ENCODE measurements at regions not wholly inside any gene's neighbourhood (a gene's known extent, or its start where the extent isn't known, plus 50 kb on each side); places are given as distances from the start of the nearest gene placed in this dataset.

GRCh38 chr6:14312587-14312986 lies 195.0 kb downstream of the CD83 start:
- peaks cover 16% of the 10 kb centered on the region for H3K4me1 ChIP-seq (ENCODE audit: control insufficient read depth, insufficient read depth, low read length)
- no CpG with 5 or more reads among the region's 6 CpGs for WGBS (ENCODE audit: insufficient coverage)

GRCh38 chr6:14313248-14313647 lies 195.7 kb downstream of the CD83 start:
- no peak overlapping the region for H3K4me3 ChIP-seq (ENCODE audit: low read depth, low read length)
- peaks cover 22% of the 10 kb centered on the region for H3K4me1 ChIP-seq (ENCODE audit: control insufficient read depth, insufficient read depth, low read length)
- DNase-seq (ENCODE audit: low read depth in 4 of 6, low spot score in 6 of 6), result no peak
- no peaks in the 10 kb centered on the region for H3K9me3 ChIP-seq (ENCODE audit: control insufficient read depth, insufficient read depth, low read length)
- H3K36me3 ChIP-seq (ENCODE audit: control insufficient read depth, insufficient read depth, low read length), result no peaks in the 10 kb centered on the region
- H3K27ac ChIP-seq (ENCODE audit: low read depth, low read length), result no peak overlapping the region
- WGBS (ENCODE audit: insufficient coverage), result 92% methylated on average over 2 of the region's 2 CpGs
- no peaks in the 10 kb centered on the region for H3K27me3 ChIP-seq (ENCODE audit: control insufficient read depth, insufficient read depth, low read length)

More at GRCh38 chr6:14312587-14312986, 195.0 kb downstream of the CD83 start:
- no peaks in the 10 kb centered on the region for H3K9me3 ChIP-seq (ENCODE audit: control insufficient read depth, insufficient read depth, low read length)
- no peak overlapping the region for H3K4me3 ChIP-seq (ENCODE audit: low read depth, low read length)
- H3K36me3 ChIP-seq (ENCODE audit: control insufficient read depth, insufficient read depth, low read length), result no peaks in the 10 kb centered on the region
- H3K27ac ChIP-seq (ENCODE audit: low read depth, low read length), result no peak overlapping the region
- peak in 2 of 6 donors; percentile 32 to 63 for DNase-seq (ENCODE audit: low read depth in 4 of 6, low spot score in 6 of 6)
- H3K27me3 ChIP-seq (ENCODE audit: control insufficient read depth, insufficient read depth, low read length), result no peaks in the 10 kb centered on the region

GRCh38 chr6:14315353-14315752 lies 197.8 kb downstream of the CD83 start:
- no peak for DNase-seq (ENCODE audit: low read depth in 4 of 6, low spot score in 6 of 6)
- no peak overlapping the region for H3K27ac ChIP-seq (ENCODE audit: low read depth, low read length)
- no peaks in the 10 kb centered on the region for H3K27me3 ChIP-seq (ENCODE audit: control insufficient read depth, insufficient read depth, low read length)
- H3K36me3 ChIP-seq (ENCODE audit: control insufficient read depth, insufficient read depth, low read length), result no peaks in the 10 kb centered on the region
- no peak overlapping the region for H3K4me3 ChIP-seq (ENCODE audit: low read depth, low read length)
- no peaks in the 10 kb centered on the region for H3K9me3 ChIP-seq (ENCODE audit: control insufficient read depth, insufficient read depth, low read length)
- peaks cover 31% of the 10 kb centered on the region for H3K4me1 ChIP-seq (ENCODE audit: control insufficient read depth, insufficient read depth, low read length)

- WGBS (ENCODE audit: insufficient coverage), result 50% methylated on average over 8 of the region's 10 CpGs
- Histone ChIP-seq H3K27me3 (ENCODE audit: control insufficient read depth, insufficient read depth, low read length) (no peaks in the 10 kb centered on the region), H3K4me1 (ENCODE audit: control insufficient read depth, insufficient read depth, low read length) (peaks cover 34% of the 10 kb centered on the region), H3K9me3 (ENCODE audit: control insufficient read depth, insufficient read depth, low read length) (no peaks in the 10 kb centered on the region), H3K4me3 (ENCODE audit: low read depth, low read length) (no peak overlapping the region), H3K27ac (ENCODE audit: low read depth, low read length) (peak overlapping the region; percentile 20), H3K36me3 (ENCODE audit: control insufficient read depth, insufficient read depth, low read length) (no peaks in the 10 kb centered on the region)
- peak in 4 of 6 donors; percentile 44 to 77 (median 60) for DNase-seq (ENCODE audit: low read depth in 4 of 6, low spot score in 6 of 6)
Observed at GRCh38 chr6:14316651-14317386, 199.2 kb downstream of the CD83 start.

- WGBS (ENCODE audit: insufficient coverage), result 18% methylated on average over 5 of the region's 6 CpGs
- H3K27ac ChIP-seq (ENCODE audit: low read depth, low read length), result peak overlapping the region; percentile 20
- peak in 2 of 6 donors; percentile 74 to 91 for DNase-seq (ENCODE audit: low read depth in 4 of 6, low spot score in 6 of 6)
Observed at GRCh38 chr6:14317387-14317970, 199.9 kb downstream of the CD83 start.

GRCh38 chr6:14320332-14320731 lies 202.8 kb downstream of the CD83 start:
- Histone ChIP-seq H3K36me3 (ENCODE audit: control insufficient read depth, insufficient read depth, low read length) (no peaks in the 10 kb centered on the region), H3K4me1 (ENCODE audit: control insufficient read depth, insufficient read depth, low read length) (peaks cover 39% of the 10 kb centered on the region), H3K9me3 (ENCODE audit: control insufficient read depth, insufficient read depth, low read length) (no peaks in the 10 kb centered on the region), H3K27ac (ENCODE audit: low read depth, low read length) (peak overlapping the region; percentile 70), H3K4me3 (ENCODE audit: low read depth, low read length) (no peak overlapping the region), H3K27me3 (ENCODE audit: control insufficient read depth, insufficient read depth, low read length) (no peaks in the 10 kb centered on the region)
- peak in 2 of 6 donors; percentile 67 to 84 for DNase-seq (ENCODE audit: low read depth in 4 of 6, low spot score in 6 of 6)
- WGBS (ENCODE audit: insufficient coverage), result 33% methylated on average over 1 of the region's 5 CpGs

More at GRCh38 chr6:14317387-14317970, 199.9 kb downstream of the CD83 start:
- Histone ChIP-seq H3K4me3 (ENCODE audit: low read depth, low read length) (no peak overlapping the region), H3K9me3 (ENCODE audit: control insufficient read depth, insufficient read depth, low read length) (no peaks in the 10 kb centered on the region), H3K27me3 (ENCODE audit: control insufficient read depth, insufficient read depth, low read length) (no peaks in the 10 kb centered on the region), H3K4me1 (ENCODE audit: control insufficient read depth, insufficient read depth, low read length) (peaks cover 34% of the 10 kb centered on the region), H3K36me3 (ENCODE audit: control insufficient read depth, insufficient read depth, low read length) (no peaks in the 10 kb centered on the region)

GRCh38 chr6:14321992-14322772 lies 204.6 kb downstream of the CD83 start:
- no peak overlapping the region for H3K4me3 ChIP-seq (ENCODE audit: low read depth, low read length)
- peaks cover 25% of the 10 kb centered on the region for H3K4me1 ChIP-seq (ENCODE audit: control insufficient read depth, insufficient read depth, low read length)
- H3K27me3 ChIP-seq (ENCODE audit: control insufficient read depth, insufficient read depth, low read length), result no peaks in the 10 kb centered on the region
- H3K36me3 ChIP-seq (ENCODE audit: control insufficient read depth, insufficient read depth, low read length), result no peaks in the 10 kb centered on the region
- H3K9me3 ChIP-seq (ENCODE audit: control insufficient read depth, insufficient read depth, low read length), result no peaks in the 10 kb centered on the region
- 92% methylated on average over 9 of the region's 10 CpGs for WGBS (ENCODE audit: insufficient coverage)
- no peak overlapping the region for H3K27ac ChIP-seq (ENCODE audit: low read depth, low read length)
- DNase-seq (ENCODE audit: low read depth in 4 of 6, low spot score in 6 of 6), result no peak

GRCh38 chr6:14322841-14323240 lies 205.3 kb downstream of the CD83 start:
- no peaks in the 10 kb centered on the region for H3K9me3 ChIP-seq (ENCODE audit: control insufficient read depth, insufficient read depth, low read length)
- no peak overlapping the region for H3K27ac ChIP-seq (ENCODE audit: low read depth, low read length)
- DNase-seq (ENCODE audit: low read depth in 4 of 6, low spot score in 6 of 6), result no peak
- no peak overlapping the region for H3K4me3 ChIP-seq (ENCODE audit: low read depth, low read length)
- H3K4me1 ChIP-seq (ENCODE audit: control insufficient read depth, insufficient read depth, low read length), result peaks cover 21% of the 10 kb centered on the region
- H3K36me3 ChIP-seq (ENCODE audit: control insufficient read depth, insufficient read depth, low read length), result no peaks in the 10 kb centered on the region
- whole genome bisulfite sequencing (ENCODE audit: insufficient coverage), result 91% methylated on average over 1 of the region's 3 CpGs
- H3K27me3 ChIP-seq (ENCODE audit: control insufficient read depth, insufficient read depth, low read length), result no peaks in the 10 kb centered on the region

- no peak overlapping the region for H3K27ac ChIP-seq (ENCODE audit: low read depth, low read length)
Observed at GRCh38 chr6:14326774-14327173, 209.2 kb downstream of the CD83 start.

More at GRCh38 chr6:14326774-14327173, 209.2 kb downstream of the CD83 start:
- no peaks in the 10 kb centered on the region for H3K9me3 ChIP-seq (ENCODE audit: control insufficient read depth, insufficient read depth, low read length)
- no peak overlapping the region for H3K4me3 ChIP-seq (ENCODE audit: low read depth, low read length)
- no peak for DNase-seq (ENCODE audit: low read depth in 4 of 6, low spot score in 6 of 6)
- peaks cover 5% of the 10 kb centered on the region for H3K4me1 ChIP-seq (ENCODE audit: control insufficient read depth, insufficient read depth, low read length)
- H3K36me3 ChIP-seq (ENCODE audit: control insufficient read depth, insufficient read depth, low read length), result no peaks in the 10 kb centered on the region
- 92% methylated on average over 2 of the region's 2 CpGs for WGBS (ENCODE audit: insufficient coverage)
- H3K27me3 ChIP-seq (ENCODE audit: control insufficient read depth, insufficient read depth, low read length), result no peaks in the 10 kb centered on the region
